H1 (cell line): ENCODE measurements at regions not wholly inside any gene's neighbourhood (a gene's known extent, or its start where the extent isn't known, plus 50 kb on each side); places are given as distances from the start of the nearest gene placed in this dataset.

Experiments
- CTCF ChIA-PET: fragments of 300-600 bp; sonication (Branson Sonifier 250); formaldehyde crosslinking; loops from one replicate; lab custom pipeline; 2021; ENCODE audit not compliant: partially characterized antibody; lab: Charles Lee
- POLR2A ChIA-PET: fragments of 300-600 bp; sonication (Branson Sonifier 250); formaldehyde crosslinking; loops from one replicate; lab custom pipeline; 2021; ENCODE audit warnings: inconsistent platforms; ENCODE audit not compliant: partially characterized antibody; lab: Charles Lee
- DNase-seq, 2 experiments: peaks; one replicate each; pipeline versions ENCODE4 v3.0.0 to v3.0.0-alpha.2; 2010 to 2022; ENCODE audit warnings: low spot score in 2 of 2, low read depth in 1 of 2, mixed read lengths in 1 of 2
- FAIRE-seq: peaks from 2 replicates; lab custom pipeline; 2011; peaks lifted over from hg19 to GRCh38; lab: Jason Lieb, UNC
- H2AFZ ChIP-seq: 2 replicates; pipeline ENCODE4 v1.8.1; 2012; ENCODE audit warnings: low read length, inconsistent platforms
- H2AK5ac ChIP-seq: 2 replicates; pipeline ENCODE4 v1.6.1; 2013; ENCODE audit warnings: low read depth, low read length
- H2BK120ac ChIP-seq: replicated peaks from 2 replicates; pipeline ENCODE3; 2013; ENCODE audit warnings: low read depth, low read length, inconsistent platforms
- H2BK12ac ChIP-seq: 2 replicates; pipeline ENCODE4 v1.6.1; 2013; ENCODE audit warnings: low read depth, low read length
- H2BK15ac ChIP-seq: 2 replicates; pipeline ENCODE4 v1.6.1; 2013; ENCODE audit warnings: low read length
- H2BK20ac ChIP-seq: 2 replicates; pipeline ENCODE4 v1.6.1; 2013; ENCODE audit warnings: low read length
- H2BK5ac ChIP-seq: 2 replicates; pipeline ENCODE4 v1.6.1; 2013; ENCODE audit warnings: low read depth, low read length
- H3K14ac ChIP-seq: 2 replicates; pipeline ENCODE4 v1.6.1; 2013; ENCODE audit warnings: inconsistent platforms; ENCODE audit not compliant: insufficient read length
- H3K18ac ChIP-seq: 2 replicates; pipeline ENCODE4 v1.6.1; 2013; ENCODE audit warnings: low read length; ENCODE audit errors: extremely low read depth
- H3K23ac ChIP-seq: 2 replicates; pipeline ENCODE4 v1.6.1; 2013; ENCODE audit warnings: inconsistent platforms; ENCODE audit not compliant: insufficient read length
- H3K23me2 ChIP-seq: 2 replicates; pipeline ENCODE4 v1.6.1; 2013; ENCODE audit warnings: low read depth, low read length
- H3K27ac ChIP-seq: 2 replicates; pipeline ENCODE4 v1.6.1; 2011; ENCODE audit warnings: low read depth, low read length, inconsistent platforms
- H3K27me3 ChIP-seq, 4 experiments: replicated peaks in 1 of 4; 1 replicate in 1 of 4; 2 replicates in 3 of 4; pipeline versions ENCODE4 v1.6.1 to v1.8.1; 2011 to 2013; ENCODE audit warnings: low read length in 3 of 4, mild to moderate bottlenecking in 3 of 4, inconsistent platforms in 2 of 4, mixed read lengths in 2 of 4, moderate library complexity in 1 of 4; ENCODE audit not compliant: control insufficient read depth in 3 of 4, insufficient read depth in 3 of 4; ENCODE audit errors: extremely low read depth in 1 of 4
- H3K36me3 ChIP-seq, 4 experiments: 2 replicates each; pipeline versions ENCODE4 v1.6.1 to v1.8.1; 2011 to 2013; ENCODE audit warnings: mild to moderate bottlenecking in 4 of 4, low read length in 3 of 4, moderate library complexity in 2 of 4, control low read depth in 1 of 4, inconsistent platforms in 1 of 4; ENCODE audit not compliant: insufficient read depth in 4 of 4, control insufficient read depth in 2 of 4
- H3K4ac ChIP-seq: replicated peaks from 2 replicates; pipeline ENCODE3; 2013; ENCODE audit warnings: low read length, low read depth, mixed read lengths, inconsistent platforms; ENCODE audit not compliant: insufficient read length
- H3K4me1 ChIP-seq, 4 experiments: replicated peaks in 1 of 4; 1 replicate in 1 of 4; 2 replicates in 3 of 4; pipeline versions ENCODE4 v1.6.1 to v1.8.1; 2011 to 2013; ENCODE audit warnings: low read length in 3 of 4, inconsistent platforms in 2 of 4, mixed read lengths in 1 of 4; ENCODE audit not compliant: insufficient read depth in 4 of 4, control insufficient read depth in 3 of 4
- H3K4me2 ChIP-seq, 2 experiments: 2 replicates each; pipeline versions ENCODE4 v1.6.1 to v1.8.1; 2011 to 2013; ENCODE audit warnings: low read depth in 2 of 2, low read length in 2 of 2, control low read depth in 1 of 2, inconsistent platforms in 1 of 2, mild to moderate bottlenecking in 1 of 2; ENCODE audit not compliant: insufficient read depth in 1 of 2
- H3K4me3 ChIP-seq, 4 experiments: fragments of 200-600, 300-600 bp in 1 of 4; sonication (generic), shearing (Covaris generic), sonication (Bioruptor Twin) in 1 of 4; 2 replicates each; pipeline versions ENCODE4 v1.5.1 to v1.8.1; 2011 to 2016; ENCODE audit warnings: low read length in 4 of 4, low read depth in 3 of 4, control low read depth in 2 of 4, inconsistent platforms in 2 of 4, mild to moderate bottlenecking in 2 of 4, mixed read lengths in 1 of 4, moderate library complexity in 1 of 4; ENCODE audit not compliant: insufficient read depth in 2 of 4; ENCODE audit errors: extremely low read depth in 1 of 4
- H3K56ac ChIP-seq: replicated peaks from 2 replicates; pipeline ENCODE3; 2013; ENCODE audit warnings: low read depth, mild to moderate bottlenecking, mixed read lengths, low read length, inconsistent platforms; ENCODE audit not compliant: insufficient read length
- H3K79me1 ChIP-seq: 2 replicates; pipeline ENCODE4 v1.6.1; 2013; ENCODE audit warnings: low read depth, low read length, control low read depth
- H3K79me2 ChIP-seq, 2 experiments: 2 replicates each; pipeline versions ENCODE4 v1.6.1 to v1.8.1; 2012 to 2013; ENCODE audit warnings: low read length in 2 of 2, mild to moderate bottlenecking in 2 of 2, inconsistent platforms in 1 of 2; ENCODE audit not compliant: insufficient read depth in 2 of 2, control insufficient read depth in 1 of 2
- H3K9ac ChIP-seq, 4 experiments: replicated peaks in 1 of 4; 1 replicate in 1 of 4; 2 replicates in 3 of 4; pipeline versions ENCODE4 v1.6.1 to v1.8.1; 2011 to 2013; ENCODE audit warnings: low read depth in 3 of 4, low read length in 3 of 4, control low read depth in 2 of 4, mild to moderate bottlenecking in 2 of 4, moderate library complexity in 2 of 4, inconsistent platforms in 1 of 4; ENCODE audit errors: extremely low read depth in 1 of 4
- H3K9me3 ChIP-seq, 2 experiments: 2 replicates each; pipeline versions ENCODE4 v1.6.1 to v1.8.1; 2012 to 2013; ENCODE audit warnings: mild to moderate bottlenecking in 2 of 2, moderate library complexity in 2 of 2, control low read depth in 1 of 2, inconsistent platforms in 1 of 2, low read depth in 1 of 2, low read length in 1 of 2, mixed read lengths in 1 of 2; ENCODE audit not compliant: insufficient read depth in 2 of 2
- H4K20me1 ChIP-seq, 2 experiments: replicated peaks in 1 of 2; 2 replicates each; pipeline versions ENCODE3 to v1.8.1; 2011 to 2013; ENCODE audit warnings: inconsistent platforms in 2 of 2, low read length in 2 of 2, mild to moderate bottlenecking in 1 of 2; ENCODE audit not compliant: insufficient read depth in 2 of 2, control insufficient read depth in 1 of 2
- H4K5ac ChIP-seq: 2 replicates; pipeline ENCODE4 v1.6.1; 2013; ENCODE audit warnings: low read length, low read depth, mixed read lengths, inconsistent platforms; ENCODE audit not compliant: insufficient read length
- H4K8ac ChIP-seq: 2 replicates; pipeline ENCODE4 v1.8.0; 2013; ENCODE audit warnings: mild to moderate bottlenecking, moderate library complexity, low read length, inconsistent platforms; ENCODE audit not compliant: insufficient read depth; ENCODE audit errors: extremely low read depth
- H4K91ac ChIP-seq: replicated peaks from 2 replicates; pipeline ENCODE3; 2013; ENCODE audit warnings: low read length, mixed read lengths, inconsistent platforms; ENCODE audit not compliant: insufficient read length
- BCL11A ChIP-seq, 2 experiments: IDR thresholded peaks; one replicate each; pipeline ENCODE4 v1.6.1; 2011; ENCODE audit warnings: low read depth in 2 of 2, low read length in 2 of 2, mild to moderate bottlenecking in 2 of 2
- JUN ChIP-seq: IDR thresholded peaks from 2 replicates; pipeline ENCODE4 v1.6.1; 2011; ENCODE audit warnings: low read depth, mild to moderate bottlenecking, improper control_type of control experiment, low read length
- KDM1A ChIP-seq: fragments of 200-600, 300-600 bp; sonication (generic); IDR thresholded peaks from 2 replicates; pipeline ENCODE4 v1.7.1; 2016; ENCODE audit warnings: mild to moderate bottlenecking, low read length, borderline replicate concordance
- KDM4A ChIP-seq: IDR thresholded peaks from one replicate; pipeline ENCODE4 v1.7.1; 2012; ENCODE audit warnings: low read depth, mild to moderate bottlenecking, moderate library complexity, low read length, inconsistent platforms; ENCODE audit not compliant: severe bottlenecking
- POLR2A ChIP-seq, 2 experiments: IDR thresholded peaks; 1 replicate in 1 of 2; 2 replicates in 1 of 2; pipeline ENCODE4 v1.6.1; 2011; ENCODE audit warnings: low read depth in 2 of 2, low read length in 2 of 2, mild to moderate bottlenecking in 2 of 2; ENCODE audit errors: control extremely low read depth in 1 of 2
- RNF2 ChIP-seq: fragments of 200-900, 300-1000 bp; sonication (generic); IDR thresholded peaks from 2 replicates; pipeline ENCODE4 v1.7.1; 2016; ENCODE audit warnings: borderline replicate concordance, low read depth, mild to moderate bottlenecking, antibody characterized with exemption, low read length; ENCODE audit not compliant: poor library complexity, severe bottlenecking; ENCODE audit errors: missing control alignments
- SAP30 ChIP-seq: fragments of 300-600 bp; sonication (generic); IDR thresholded peaks from 2 replicates; pipeline ENCODE4 v1.7.1; 2012; ENCODE audit warnings: low read length, moderate library complexity, mild to moderate bottlenecking, inconsistent platforms; ENCODE audit not compliant: insufficient read depth, insufficient replicate concordance
- SRF ChIP-seq: IDR thresholded peaks from 2 replicates; pipeline ENCODE4 v1.6.1; 2011; ENCODE audit warnings: mild to moderate bottlenecking, low read depth, low read length, moderate library complexity
- TBP ChIP-seq: IDR thresholded peaks from 2 replicates; pipeline ENCODE4 v1.6.1; 2011; ENCODE audit warnings: low read depth, low read length, improper control_type of control experiment
- TEAD4 ChIP-seq: IDR thresholded peaks from 2 replicates; pipeline ENCODE4 v1.6.1; 2012; ENCODE audit warnings: low read depth, low read length, inconsistent platforms, mixed read lengths
- YY1 ChIP-seq: IDR thresholded peaks from 2 replicates; pipeline ENCODE4 v1.6.1; 2011; ENCODE audit warnings: low read depth, mild to moderate bottlenecking, low read length
- WGBS, 2 experiments: shearing (Covaris generic) in 1 of 2; methylation state at CpG; one replicate each; pipeline versions ENCODE4 v1.1.6 to v1.1.7; 2013 to 2015; ENCODE audit warnings: low lambda C conversion rate in 2 of 2, mixed read lengths in 2 of 2, inconsistent platforms in 1 of 2, low coverage in 1 of 2, missing lambda C conversion rate in 1 of 2; ENCODE audit not compliant: insufficient replicate concordance in 2 of 2, insufficient coverage in 1 of 2, insufficient read length in 1 of 2; ENCODE audit errors: extremely low coverage in 1 of 2, missing lambda C conversion rate in 1 of 2; 5-methylcytosine and 5-hydroxymethylcytosine counted together

DNA sequence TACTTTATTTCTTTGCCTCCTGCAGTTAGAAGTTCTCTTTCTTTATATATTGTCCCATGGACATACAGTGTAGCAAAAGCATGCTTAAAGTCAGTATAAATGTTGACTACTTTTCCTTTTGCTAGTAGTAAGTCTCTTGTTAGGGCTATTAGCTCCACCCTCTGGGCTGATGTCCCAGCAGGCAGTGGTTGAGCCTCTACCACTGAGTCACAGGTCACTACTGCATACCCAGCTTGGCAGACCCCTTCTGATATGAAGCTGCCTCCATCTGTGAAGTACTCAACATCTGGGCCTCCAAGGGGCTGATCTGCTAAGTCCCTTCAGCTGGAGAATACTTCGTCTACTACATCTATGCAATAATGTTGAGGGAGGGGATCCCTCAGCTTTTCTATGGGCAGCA, 61.0 kb upstream of the SLC35G4 start:
- Histone ChIP-seq H2BK20ac (no peak overlapping the region), H3K56ac (no peak overlapping the region), H4K91ac (no peak overlapping the region), H3K4me2 (no peak overlapping the region), H2AK5ac (no peak overlapping the region), H3K36me3 (no peaks in the 10 kb centered on the region), H3K4me3 (no peak overlapping the region), H3K23me2 (no peaks in the 10 kb centered on the region), H3K18ac (no peak overlapping the region), H3K23ac (no peak overlapping the region), H2BK120ac (no peak overlapping the region), H4K8ac (no peak overlapping the region), H3K27me3 (no peaks in the 10 kb centered on the region), H3K79me1 (no peaks in the 10 kb centered on the region), H3K14ac (no peak overlapping the region), H2BK15ac (no peak overlapping the region), H3K4ac (no peak overlapping the region), H3K9me3 (peaks cover 12 to 17% of the 10 kb centered on the region in 2 experiments; a peak in 3 of 4 replicates), H3K79me2 (no peaks in the 10 kb centered on the region), H2AFZ (no peak overlapping the region), H4K5ac (no peak overlapping the region), H3K4me1 (no peaks in the 10 kb centered on the region), H4K20me1 (no peaks in the 10 kb centered on the region), H3K9ac (no peak overlapping the region), H3K27ac (no peak overlapping the region), H2BK5ac (no peak overlapping the region), H2BK12ac (no peak overlapping the region)
- no peak for FAIRE-seq
- ChIA-PET POLR2A (no interaction called here), CTCF (interaction anchor here (0.8 to 1.2 kb wide), 6 partner anchors 10 to 162 kb away, joined by 3 to 5 read pairs (median 4); no protein-coding TSS in a partner anchor)
- no peak for DNase-seq
- no peak for TF ChIP-seq RNF2
- no peak for TF ChIP-seq JUN
- no peak for TF ChIP-seq TEAD4
- TF ChIP-seq BCL11A (IDR thresholded peaks at IDR 0.05; ENCODE audit: low read depth in 2 of 2, low read length in 2 of 2): no peak
- no peak for TF ChIP-seq SAP30
- no peak for TF ChIP-seq SRF
- no peak for TF ChIP-seq KDM1A
- TF ChIP-seq POLR2A (IDR thresholded peaks at IDR 0.05; ENCODE audit: control extremely low read depth in 1 of 2, low read depth in 2 of 2, low read length in 2 of 2): no peak
- TF ChIP-seq YY1: no peak
- TF ChIP-seq KDM4A: no peak
- no peak for TF ChIP-seq TBP
- 85% methylated on average over 1 of the region's 1 CpG; no CpG with 5 or more reads in 1 of the 2 experiments for WGBS, 2 experiments
